ENCODE measurements at regions not wholly inside any gene's neighbourhood (a gene's known extent, or its start where the extent isn't known, plus 50 kb on each side); places are given as distances from the start of the nearest gene placed in this dataset.

DNA sequence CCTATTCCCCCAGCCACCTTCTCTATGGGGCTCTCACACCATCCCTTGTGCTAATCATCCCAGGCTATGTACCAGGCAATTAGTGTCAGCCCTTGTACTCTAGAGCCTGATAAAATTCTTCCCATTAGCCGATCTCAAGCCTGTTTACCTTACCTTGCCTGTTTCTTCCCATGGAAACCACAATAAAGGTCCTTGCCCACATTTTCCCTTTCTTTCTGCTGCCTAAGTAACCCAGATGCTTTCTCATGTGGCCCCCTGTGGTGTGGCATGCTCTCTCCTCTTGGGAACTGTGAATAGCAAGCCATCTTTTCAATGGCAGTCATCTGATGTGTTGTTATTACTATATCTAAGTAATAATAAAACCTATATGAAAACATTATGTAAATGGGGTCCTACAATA is 265.8 kb upstream of the ELAC2 start:
- Histone ChIP-seq H3K27ac (no peak overlapping the region), H3K9me3 (no peaks in the 10 kb centered on the region), H3K27me3 (no peaks in the 10 kb centered on the region), H3K4me1 (no peaks in the 10 kb centered on the region), H3K36me3 (no peaks in the 10 kb centered on the region), H3K4me3 (no peak overlapping the region)
- DNase-seq (no peak), ATAC-seq (no peak)
- TF ChIP-seq, protein P1, sequence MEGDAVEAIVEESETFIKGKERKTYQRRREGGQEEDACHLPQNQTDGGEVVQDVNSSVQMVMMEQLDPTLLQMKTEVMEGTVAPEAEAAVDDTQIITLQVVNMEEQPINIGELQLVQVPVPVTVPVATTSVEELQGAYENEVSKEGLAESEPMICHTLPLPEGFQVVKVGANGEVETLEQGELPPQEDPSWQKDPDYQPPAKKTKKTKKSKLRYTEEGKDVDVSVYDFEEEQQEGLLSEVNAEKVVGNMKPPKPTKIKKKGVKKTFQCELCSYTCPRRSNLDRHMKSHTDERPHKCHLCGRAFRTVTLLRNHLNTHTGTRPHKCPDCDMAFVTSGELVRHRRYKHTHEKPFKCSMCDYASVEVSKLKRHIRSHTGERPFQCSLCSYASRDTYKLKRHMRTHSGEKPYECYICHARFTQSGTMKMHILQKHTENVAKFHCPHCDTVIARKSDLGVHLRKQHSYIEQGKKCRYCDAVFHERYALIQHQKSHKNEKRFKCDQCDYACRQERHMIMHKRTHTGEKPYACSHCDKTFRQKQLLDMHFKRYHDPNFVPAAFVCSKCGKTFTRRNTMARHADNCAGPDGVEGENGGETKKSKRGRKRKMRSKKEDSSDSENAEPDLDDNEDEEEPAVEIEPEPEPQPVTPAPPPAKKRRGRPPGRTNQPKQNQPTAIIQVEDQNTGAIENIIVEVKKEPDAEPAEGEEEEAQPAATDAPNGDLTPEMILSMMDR (IDR thresholded peaks at IDR 0.05): no peak
- TF ChIP-seq POLR2A (IDR thresholded peaks at IDR 0.05): no peak
- intact Hi-C loops (cut with DNase I): no loop called here
- WGBS, 4 donors: 41 to 50% (median 43%) methylated on average over 1 of the region's 1 CpG

GRCh38 chr17:13281626-13282025 is 263.8 kb upstream of the ELAC2 start:
- 79 to 88% (median 86%) methylated on average over 3 of the region's 3 CpGs for WGBS, 4 donors
- H3K36me3 ChIP-seq: no peaks in the 10 kb centered on the region
- H3K4me3 ChIP-seq: no peak overlapping the region
- TF ChIP-seq, protein P1 (IDR thresholded peaks at IDR 0.05): no peak
- TF ChIP-seq POLR2A (IDR thresholded peaks at IDR 0.05): no peak
- no peaks in the 10 kb centered on the region for H3K27me3 ChIP-seq
- no peaks in the 10 kb centered on the region for H3K4me1 ChIP-seq
- H3K27ac ChIP-seq: no peak overlapping the region
- ATAC-seq (no peak), DNase-seq (no peak)
- H3K9me3 ChIP-seq: no peaks in the 10 kb centered on the region
- intact Hi-C loops (cut with DNase I): no loop called here

- ATAC-seq (no peak), DNase-seq (no peak)
- no peak overlapping the region for H3K4me3 ChIP-seq
- no peaks in the 10 kb centered on the region for H3K9me3 ChIP-seq
- no peak for TF ChIP-seq POLR2A (IDR thresholded peaks at IDR 0.05)
- TF ChIP-seq, protein P1 (IDR thresholded peaks at IDR 0.05): no peak
- 84 to 93% (median 89%) methylated on average over 2 of the region's 2 CpGs for WGBS, 4 donors
- intact Hi-C loops (cut with DNase I): no loop called here
- H3K4me1 ChIP-seq: no peaks in the 10 kb centered on the region
- H3K27me3 ChIP-seq: peaks cover 0 to 16% (median 0%) of the 10 kb centered on the region in 9 donors
- no peak overlapping the region for H3K27ac ChIP-seq
- H3K36me3 ChIP-seq: no peaks in the 10 kb centered on the region
Measured at GRCh38 chr17:13273806-13274205, 256.0 kb upstream of the ELAC2 start.

DNA sequence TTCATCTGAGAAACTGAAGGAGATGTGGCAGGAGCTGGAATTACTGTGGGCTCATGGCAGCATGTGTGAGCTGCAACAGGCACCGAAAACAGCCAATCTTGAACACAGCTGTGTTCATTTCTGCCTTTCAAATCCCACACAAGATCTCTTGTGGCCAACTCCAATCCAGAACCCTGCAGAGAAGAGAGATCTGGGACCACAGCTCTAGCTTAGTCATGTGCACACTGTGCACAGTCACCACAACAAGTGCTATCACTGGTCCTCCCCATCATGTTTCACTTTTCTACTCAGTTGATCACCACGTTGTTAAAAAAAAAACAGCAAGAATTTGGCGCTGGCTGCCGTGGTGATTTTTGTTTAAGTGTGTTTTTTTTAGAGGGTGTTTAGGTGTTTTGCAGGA is 254.5 kb upstream of the ELAC2 start:
- Histone ChIP-seq H3K27ac (no peak overlapping the region), H3K27me3 (peaks cover 0 to 16% (median 0%) of the 10 kb centered on the region in 9 donors), H3K9me3 (no peaks in the 10 kb centered on the region), H3K4me3 (no peak overlapping the region), H3K4me1 (no peaks in the 10 kb centered on the region), H3K36me3 (no peaks in the 10 kb centered on the region)
- ATAC-seq (no peak), DNase-seq (no peak)
- TF ChIP-seq, protein P1 (IDR thresholded peaks at IDR 0.05): no peak
- intact Hi-C loops (cut with DNase I): no loop called here
- 73 to 81% (median 78%) methylated on average over 4 of the region's 4 CpGs for WGBS, 4 donors

Data from heart left ventricle (tissue), 16 donors.